ENCODE measurements at regions not wholly inside any gene's neighbourhood (a gene's known extent, or its start where the extent isn't known, plus 50 kb on each side); places are given as distances from the start of the nearest gene placed in this dataset.

- DNase-seq (ENCODE audit: extremely low read depth, low read depth), result no peak
Observed at GRCh38 chr3:13963137-13963886, 83.4 kb upstream of the WNT7A start.

- DNase-seq (ENCODE audit: extremely low read depth, low read depth), result no peak
Observed at GRCh38 chr3:13954741-13955483, 75.0 kb upstream of the WNT7A start.

- DNase-seq (ENCODE audit: extremely low read depth, low read depth), result no peak
Observed at GRCh38 chr3:13954266-13954665, 74.4 kb upstream of the WNT7A start.

- DNase-seq (ENCODE audit: extremely low read depth, low read depth), result no peak
Observed at GRCh38 chr3:13951184-13951583, 71.3 kb upstream of the WNT7A start.

GRCh38 chr3:13950042-13950441, 70.2 kb upstream of the WNT7A start:
- DNase-seq (ENCODE audit: extremely low read depth, low read depth), result no peak

- DNase-seq (ENCODE audit: extremely low read depth, low read depth), result no peak
Observed at GRCh38 chr3:13947912-13948311, 68.0 kb upstream of the WNT7A start.

- no peak for DNase-seq (ENCODE audit: extremely low read depth, low read depth)
Observed at GRCh38 chr3:13939206-13939605, 59.3 kb upstream of the WNT7A start.

- no peak for DNase-seq (ENCODE audit: extremely low read depth, low read depth)
Observed at GRCh38 chr3:13937131-13937530, 57.3 kb upstream of the WNT7A start.

- DNase-seq (ENCODE audit: extremely low read depth, low read depth), result no peak
Observed at GRCh38 chr3:13935494-13936094, 55.7 kb upstream of the WNT7A start.

GRCh38 chr3:13934813-13935212, 54.9 kb upstream of the WNT7A start:
- DNase-seq (ENCODE audit: extremely low read depth, low read depth), result no peak

- no peak for DNase-seq (ENCODE audit: extremely low read depth, low read depth)
Observed at GRCh38 chr3:13934315-13934714, 54.4 kb upstream of the WNT7A start.

- no peak for DNase-seq (ENCODE audit: extremely low read depth, low read depth)
Observed at GRCh38 chr3:13932578-13933295, 52.9 kb upstream of the WNT7A start.

- DNase-seq (ENCODE audit: extremely low read depth, low read depth), result no peak
Observed at GRCh38 chr3:13931172-13931571, 51.3 kb upstream of the WNT7A start.
